Endodermal cell (in vitro differentiated cells): ENCODE measurements at regions not wholly inside any gene's neighbourhood (a gene's known extent, or its start where the extent isn't known, plus 50 kb on each side); places are given as distances from the start of the nearest gene placed in this dataset.

Experiments
- DNase-seq: peaks from one replicate; pipeline ENCODE4 v3.0.0-alpha.2; 2017
- H3K27ac ChIP-seq: 2 replicates; pipeline ENCODE4 v1.5.1; 2013; ENCODE audit warnings: mild to moderate bottlenecking, low read depth, low read length, moderate library complexity
- H3K27me3 ChIP-seq: 2 replicates; pipeline ENCODE4 v1.6.1; 2013; ENCODE audit warnings: mild to moderate bottlenecking, low read length, moderate library complexity; ENCODE audit not compliant: insufficient read depth, control insufficient read depth, poor library complexity, severe bottlenecking
- H3K36me3 ChIP-seq: 2 replicates; pipeline ENCODE4 v1.7.0; 2013; ENCODE audit warnings: mild to moderate bottlenecking, low read length, moderate library complexity; ENCODE audit not compliant: control insufficient read depth, insufficient read depth
- H3K4me1 ChIP-seq: one replicate; pipeline ENCODE4 v1.7.0; 2013; ENCODE audit warnings: low read length; ENCODE audit not compliant: control insufficient read depth, insufficient read depth
- H3K4me3 ChIP-seq: 2 replicates; pipeline ENCODE4 v1.5.1; 2013; ENCODE audit warnings: mild to moderate bottlenecking, low read length, moderate library complexity
- H3K9ac ChIP-seq: 2 replicates; pipeline ENCODE4 v1.6.1; 2013; ENCODE audit warnings: mild to moderate bottlenecking, low read length, moderate library complexity; ENCODE audit not compliant: poor library complexity, severe bottlenecking; ENCODE audit errors: extremely low read depth
- H3K9me3 ChIP-seq: 2 replicates; pipeline ENCODE4 v1.6.1; 2013; ENCODE audit warnings: mild to moderate bottlenecking, low read length, moderate library complexity; ENCODE audit not compliant: control insufficient read depth
- H3K27ac Mint-ChIP-seq: 2 replicates; pipeline ENCODE4 v1.8.0; 2020; ENCODE audit warnings: mixed read lengths
- H3K27me3 Mint-ChIP-seq: 2 replicates; pipeline ENCODE4 v1.8.0; 2021; ENCODE audit warnings: mild to moderate bottlenecking, mixed read lengths; ENCODE audit not compliant: insufficient read depth
- H3K36me3 Mint-ChIP-seq: 2 replicates; pipeline ENCODE4 v1.8.0; 2020; ENCODE audit warnings: low read depth, mixed read lengths
- H3K4me1 Mint-ChIP-seq: 2 replicates; pipeline ENCODE4 v1.8.0; 2020; ENCODE audit warnings: mixed read lengths
- H3K4me3 Mint-ChIP-seq: 2 replicates; pipeline ENCODE4 v1.8.0; 2020; ENCODE audit warnings: mild to moderate bottlenecking, moderate library complexity, mixed read lengths
- H3K9me3 Mint-ChIP-seq: 2 replicates; pipeline ENCODE4 v1.8.0; 2020; ENCODE audit warnings: mild to moderate bottlenecking, mixed read lengths
- CTCF ChIP-seq: fragments of 200-600 bp; sonication (generic); conservative IDR thresholded peaks from 2 replicates; pipeline ENCODE4 v1.5.0; 2021; ENCODE audit warnings: antibody characterized with exemption, mild to moderate bottlenecking
- WGBS, 2 experiments: methylation state at CpG; one replicate each; pipeline versions ENCODE4 v1.1.5 to v1.1.7; 2013; ENCODE audit warnings: missing lambda C conversion rate in 2 of 2, mixed read lengths in 1 of 2; ENCODE audit not compliant: insufficient coverage in 1 of 2, insufficient read length in 1 of 2; 5-methylcytosine and 5-hydroxymethylcytosine counted together

- Mint-ChIP-seq H3K27ac (no peak overlapping the region), H3K4me3 (no peak overlapping the region), H3K27me3 (peaks cover 35% of the 10 kb centered on the region), H3K4me1 (peaks cover 17% of the 10 kb centered on the region), H3K36me3 (no peaks in the 10 kb centered on the region), H3K9me3 (no peaks in the 10 kb centered on the region)
- no peak overlapping the region for H3K27ac ChIP-seq
- 57 to 75% methylated on average over 3 to 7 of the region's 7 CpGs for WGBS, 2 experiments
- no peak overlapping the region for H3K4me3 ChIP-seq
- TF ChIP-seq CTCF = no peak
- H3K27me3 ChIP-seq = peaks cover 17% of the 10 kb centered on the region
- DNase-seq = no peak
- no peaks in the 10 kb centered on the region for H3K36me3 ChIP-seq
- peaks cover 5% of the 10 kb centered on the region for H3K4me1 ChIP-seq
- H3K9me3 ChIP-seq = no peaks in the 10 kb centered on the region
- no peak overlapping the region for H3K9ac ChIP-seq
These were observed 102.0 kb downstream of the MAFB start for GRCh38 chr20:40587038-40587437.

GRCh38 chr20:40584130-40584809 lies 104.8 kb downstream of the MAFB start:
- Histone ChIP-seq H3K4me1 (peaks cover 5% of the 10 kb centered on the region), H3K27me3 (peaks cover 3% of the 10 kb centered on the region), H3K36me3 (no peaks in the 10 kb centered on the region), H3K9me3 (no peaks in the 10 kb centered on the region), H3K27ac (no peak overlapping the region), H3K9ac (no peak overlapping the region), H3K4me3 (no peak overlapping the region)
- Mint-ChIP-seq H3K4me1 (peaks cover 20% of the 10 kb centered on the region), H3K9me3 (no peaks in the 10 kb centered on the region), H3K4me3 (no peak overlapping the region), H3K27ac (no peak overlapping the region), H3K36me3 (no peaks in the 10 kb centered on the region), H3K27me3 (peaks cover 17% of the 10 kb centered on the region)
- DNase-seq = no peak
- TF ChIP-seq CTCF = no peak
- 82 to 94% methylated on average over 3 of the region's 3 CpGs for WGBS, 2 experiments

GRCh38 chr20:40583636-40584035 lies 105.4 kb downstream of the MAFB start:
- Histone ChIP-seq H3K4me3 (no peak overlapping the region), H3K9me3 (no peaks in the 10 kb centered on the region), H3K4me1 (peaks cover 5% of the 10 kb centered on the region), H3K27me3 (no peaks in the 10 kb centered on the region), H3K36me3 (no peaks in the 10 kb centered on the region), H3K9ac (no peak overlapping the region), H3K27ac (no peak overlapping the region)
- Mint-ChIP-seq H3K4me1 (peaks cover 20% of the 10 kb centered on the region), H3K9me3 (no peaks in the 10 kb centered on the region), H3K27me3 (peaks cover 10% of the 10 kb centered on the region), H3K27ac (no peak overlapping the region), H3K4me3 (no peak overlapping the region), H3K36me3 (no peaks in the 10 kb centered on the region)
- DNase-seq = no peak
- 93 to 100% methylated on average over 2 to 7 of the region's 7 CpGs for WGBS, 2 experiments
- TF ChIP-seq CTCF = no peak
